GM10248 (cell line): ENCODE measurements at regions not wholly inside any gene's neighbourhood (a gene's known extent, or its start where the extent isn't known, plus 50 kb on each side); places are given as distances from the start of the nearest gene placed in this dataset.

Experiments
- CTCF ChIA-PET: fragments of 300-600 bp; sonication (Branson Sonifier 250); formaldehyde crosslinking; extraction: SDS; loops from one replicate; lab custom pipeline; 2021; ENCODE audit warnings: antibody characterized with exemption; lab: Yijun Ruan, JAX
- POLR2A ChIA-PET: fragments of 350-650 bp; sonication (Branson Sonifier 250); formaldehyde crosslinking; extraction: SDS; loops from one replicate; lab custom pipeline; 2020; ENCODE audit warnings: antibody characterized with exemption; lab: Yijun Ruan, JAX
- DNase-seq: peaks from one replicate; pipeline ENCODE4 v3.0.0; 2012; ENCODE audit errors: extremely low spot score
- TF ChIP-seq, protein P1 (sequence below): IDR thresholded peaks from 2 replicates; pipeline ENCODE4 v1.5.1; 2012; ENCODE audit warnings: mild to moderate bottlenecking, low read depth; ENCODE audit errors: extremely low read depth, missing control alignments, control extremely low read depth

GRCh38 chr5:68612972-68613371, 397.4 kb downstream of the PIK3R1 start:
- CTCF ChIA-PET: no interaction called here
- POLR2A ChIA-PET: no interaction called here
- DNase-seq: no peak
- TF ChIP-seq, protein P1, sequence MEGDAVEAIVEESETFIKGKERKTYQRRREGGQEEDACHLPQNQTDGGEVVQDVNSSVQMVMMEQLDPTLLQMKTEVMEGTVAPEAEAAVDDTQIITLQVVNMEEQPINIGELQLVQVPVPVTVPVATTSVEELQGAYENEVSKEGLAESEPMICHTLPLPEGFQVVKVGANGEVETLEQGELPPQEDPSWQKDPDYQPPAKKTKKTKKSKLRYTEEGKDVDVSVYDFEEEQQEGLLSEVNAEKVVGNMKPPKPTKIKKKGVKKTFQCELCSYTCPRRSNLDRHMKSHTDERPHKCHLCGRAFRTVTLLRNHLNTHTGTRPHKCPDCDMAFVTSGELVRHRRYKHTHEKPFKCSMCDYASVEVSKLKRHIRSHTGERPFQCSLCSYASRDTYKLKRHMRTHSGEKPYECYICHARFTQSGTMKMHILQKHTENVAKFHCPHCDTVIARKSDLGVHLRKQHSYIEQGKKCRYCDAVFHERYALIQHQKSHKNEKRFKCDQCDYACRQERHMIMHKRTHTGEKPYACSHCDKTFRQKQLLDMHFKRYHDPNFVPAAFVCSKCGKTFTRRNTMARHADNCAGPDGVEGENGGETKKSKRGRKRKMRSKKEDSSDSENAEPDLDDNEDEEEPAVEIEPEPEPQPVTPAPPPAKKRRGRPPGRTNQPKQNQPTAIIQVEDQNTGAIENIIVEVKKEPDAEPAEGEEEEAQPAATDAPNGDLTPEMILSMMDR: no peak

GRCh38 chr5:68618501-68618900, 402.9 kb downstream of the PIK3R1 start:
- no peak for DNase-seq
- TF ChIP-seq, protein P1: no peak
- ChIA-PET POLR2A (no interaction called here), CTCF (interaction anchor here (1.1 to 2.4 kb wide), 3 partner anchors 14 to 157 kb away, joined by 3 to 10 read pairs (median 4); no protein-coding TSS in a partner anchor)

- DNase-seq: no peak
- ChIA-PET POLR2A (no interaction called here), CTCF (no interaction called here)
- TF ChIP-seq, protein P1: no peak
Measured at GRCh38 chr5:68627001-68627400, 411.4 kb downstream of the PIK3R1 start.

DNA sequence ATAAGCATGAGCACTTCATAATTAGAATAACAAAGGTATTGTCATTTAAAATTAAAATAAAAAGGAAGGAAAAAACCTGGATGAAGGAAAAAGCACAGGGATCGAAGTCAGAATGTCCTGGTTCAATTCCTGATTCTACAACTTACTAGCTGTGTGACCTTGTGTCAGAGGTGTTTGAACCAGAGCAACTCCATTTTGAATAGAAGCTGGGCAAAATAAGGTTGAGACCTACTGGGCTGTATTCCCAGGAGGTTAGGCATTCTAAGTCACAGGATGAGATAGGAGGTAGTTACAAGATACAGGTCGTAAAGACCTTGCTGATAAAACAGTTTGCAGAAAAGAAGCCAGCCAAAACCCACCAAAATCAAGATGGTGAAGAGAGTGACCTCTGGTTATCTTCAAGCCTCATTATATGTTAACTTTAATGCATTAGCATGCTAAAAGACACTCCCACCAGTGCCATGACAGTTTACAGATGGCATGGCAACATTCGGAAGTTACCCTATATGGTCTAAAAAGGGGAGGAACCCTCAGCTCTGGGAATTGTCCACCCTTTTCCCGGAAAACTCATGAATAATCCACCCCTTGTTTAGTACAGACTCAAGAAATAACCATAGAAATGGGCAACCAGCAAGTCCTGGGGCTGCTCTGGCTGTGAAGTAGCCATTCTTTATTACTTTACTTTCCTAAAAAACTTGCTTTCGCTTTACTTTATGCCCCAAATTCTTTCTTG, 412.7 kb downstream of the PIK3R1 start:
- ChIA-PET CTCF (interaction anchor here (0.9 kb wide), 1 partner anchor 12 kb away, joined by 4 read pairs; no protein-coding TSS in a partner anchor), POLR2A (no interaction called here)
- TF ChIP-seq, protein P1: no peak
- DNase-seq: no peak

DNA sequence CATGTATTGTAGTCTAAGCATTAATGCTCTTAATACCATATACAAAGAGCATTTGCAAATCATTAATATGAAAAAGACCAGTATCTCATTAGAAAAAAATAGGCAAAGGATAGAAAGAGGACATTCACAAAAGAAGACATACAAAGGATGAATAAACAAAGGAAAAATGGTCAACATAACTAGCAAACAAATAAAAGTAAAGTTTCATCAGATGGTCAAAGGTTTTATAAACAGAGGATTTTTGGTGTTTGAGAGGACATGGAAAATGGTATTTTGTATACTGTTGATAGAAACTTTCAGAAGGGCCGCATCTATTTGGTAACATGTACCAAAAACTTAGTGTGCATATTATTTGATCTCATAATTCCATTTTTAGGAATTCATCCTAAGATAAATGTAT, 414.8 kb downstream of the PIK3R1 start:
- POLR2A ChIA-PET: no interaction called here
- TF ChIP-seq, protein P1: no peak
- CTCF ChIA-PET: no interaction called here
- no peak for DNase-seq

DNA sequence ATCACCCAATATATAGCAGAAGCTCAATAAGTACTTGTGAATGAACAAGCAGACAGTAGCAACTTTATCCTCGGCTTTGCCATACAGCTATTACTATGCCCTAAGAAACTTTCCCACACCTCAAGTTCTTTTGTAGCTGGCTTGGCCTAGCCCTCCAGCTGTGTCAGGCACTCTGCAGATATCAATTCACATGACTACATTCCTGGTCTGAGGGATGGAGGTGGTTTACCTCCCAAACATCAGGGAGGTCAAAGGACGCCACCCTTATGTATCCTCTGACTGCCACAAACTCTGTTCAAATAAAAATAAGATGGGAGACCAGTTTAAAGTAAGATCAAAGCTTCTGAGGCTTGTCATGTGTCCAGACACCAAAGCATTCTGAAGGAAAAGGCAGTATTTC, 416.3 kb downstream of the PIK3R1 start:
- DNase-seq: no peak
- TF ChIP-seq, protein P1: no peak
- ChIA-PET POLR2A (no interaction called here), CTCF (interaction anchor here (0.9 to 1.9 kb wide), 4 partner anchors 8 to 30 kb away, joined by 3 to 5 read pairs (median 4); no protein-coding TSS in a partner anchor)
